Caco-2 (cell line): ENCODE measurements at regions not wholly inside any gene's neighbourhood (a gene's known extent, or its start where the extent isn't known, plus 50 kb on each side); places are given as distances from the start of the nearest gene placed in this dataset.
A peak's percentile ranks its signal among the peaks of the same experiment; 100 is the strongest.

Source experiments
- BruUV-seq: library from RNA; stranded (reverse); fragments of 400-500 nt; replicated peaks from 2 replicates; lab custom pipeline; 2021; lab: Mats Ljungman, UMichigan
- CTCF ChIA-PET: fragments of 300-600 bp; sonication (Branson Sonifier 250); formaldehyde crosslinking; loops from one replicate; lab custom pipeline; 2022; ENCODE audit warnings: antibody characterized with exemption; lab: Charles Lee
- POLR2A ChIA-PET: fragments of 300-600 bp; sonication (Branson Sonifier 250); formaldehyde crosslinking; loops from one replicate; lab custom pipeline; 2022; ENCODE audit warnings: antibody characterized with exemption; lab: Charles Lee
- DNase-seq, 2 experiments: peaks; one replicate each; pipeline versions ENCODE4 v3.0.0 to v3.0.0-alpha.2; 2020 to 2022
- H3K27me3 ChIP-seq: replicated peaks from 2 replicates; pipeline ENCODE4 v1.6.0; 2011; ENCODE audit warnings: low read length; ENCODE audit not compliant: control insufficient read depth, insufficient read depth
- H3K36me3 ChIP-seq: 2 replicates; pipeline ENCODE4 v1.5.1; 2011; ENCODE audit warnings: low read length; ENCODE audit not compliant: control insufficient read depth, insufficient read depth
- H3K4me1 ChIP-seq: fragments of 250-450 bp; sonication (Bioruptor Pico); 2 replicates; pipeline ENCODE4 v1.5.1; 2020; ENCODE audit warnings: mild to moderate bottlenecking
- H3K4me3 ChIP-seq: 2 replicates; pipeline ENCODE4 v1.5.1; 2011; ENCODE audit warnings: low read depth, mild to moderate bottlenecking, control low read depth, low read length
- H3K9me3 ChIP-seq: fragments of 250-450 bp; sonication (Bioruptor Pico); 2 replicates; pipeline ENCODE4 v1.5.1; 2020; ENCODE audit warnings: mild to moderate bottlenecking, moderate library complexity
- H3K27ac Mint-ChIP-seq: one replicate; pipeline ENCODE4 v1.8.0; 2022; ENCODE audit warnings: mixed read lengths; ENCODE audit not compliant: unreplicated experiment
- H3K27me3 Mint-ChIP-seq: one replicate; pipeline ENCODE4 v1.8.0; 2022; ENCODE audit warnings: mixed read lengths; ENCODE audit not compliant: insufficient read depth, unreplicated experiment
- H3K36me3 Mint-ChIP-seq: one replicate; pipeline ENCODE4 v1.8.0; 2022; ENCODE audit warnings: mild to moderate bottlenecking, mixed read lengths; ENCODE audit not compliant: insufficient read depth, unreplicated experiment
- H3K4me1 Mint-ChIP-seq: one replicate; pipeline ENCODE4 v1.8.0; 2022; ENCODE audit warnings: low read depth, mixed read lengths; ENCODE audit not compliant: unreplicated experiment
- H3K4me3 Mint-ChIP-seq: one replicate; pipeline ENCODE4 v1.8.0; 2022; ENCODE audit warnings: mild to moderate bottlenecking, moderate library complexity, mixed read lengths; ENCODE audit not compliant: unreplicated experiment
- H3K9me3 Mint-ChIP-seq: one replicate; pipeline ENCODE4 v1.8.0; 2022; ENCODE audit warnings: mixed read lengths; ENCODE audit not compliant: unreplicated experiment
- intact Hi-C: fragments of 100-400 bp; cut with micrococcal nuclease; formaldehyde crosslinking; loops from one replicate; pipeline ENCODE4 v1.10.0; 2022; ENCODE audit not compliant: unreplicated experiment
- TF ChIP-seq, protein P1 (sequence below), 2 experiments: fragments of 200-600 bp in 1 of 2; IDR thresholded peaks; 1 replicate in 1 of 2; 2 replicates in 1 of 2; pipeline versions ENCODE4 v1.5.1 to v1.8.0; 2011 to 2022; ENCODE audit warnings: antibody characterized with exemption in 1 of 2, control low read depth in 1 of 2, inconsistent platforms in 1 of 2, low read depth in 1 of 2, low read length in 1 of 2, mild to moderate bottlenecking in 1 of 2, moderate library complexity in 1 of 2; ENCODE audit not compliant: insufficient read depth in 1 of 2, severe bottlenecking in 1 of 2, unreplicated experiment in 1 of 2

DNA sequence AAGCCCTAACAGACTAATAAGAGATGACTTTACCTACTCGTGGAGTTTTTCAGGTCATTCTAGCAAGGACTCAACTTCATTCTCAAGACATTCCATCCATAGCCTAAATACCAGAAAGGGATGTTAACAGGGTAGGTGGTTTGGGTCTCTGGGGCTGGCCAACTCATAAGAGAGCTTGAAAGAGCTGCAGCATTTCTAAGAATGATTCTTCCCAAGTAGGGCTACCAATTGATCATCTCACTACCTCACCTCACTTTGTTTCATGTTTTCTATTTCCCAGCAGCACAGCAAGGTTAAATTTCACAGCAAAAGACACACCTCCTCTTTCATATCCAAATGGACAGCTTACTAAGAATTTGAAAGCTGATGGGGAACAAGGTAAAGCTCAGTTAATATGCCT, 614.8 kb upstream of the DIPK2B start:
- peaks cover 41% of the 10 kb centered on the region for H3K36me3 Mint-ChIP-seq

GRCh38 chrX:45811326-45811725, 610.6 kb upstream of the DIPK2B start:
- Mint-ChIP-seq H3K4me1 (peaks cover 24% of the 10 kb centered on the region), H3K27me3 (no peaks in the 10 kb centered on the region), H3K27ac (no peak overlapping the region)

More for the DNA sequence above, 614.8 kb upstream of the DIPK2B start:
- ChIA-PET POLR2A (no interaction called here), CTCF (no interaction called here)
- Histone ChIP-seq H3K9me3 (no peaks in the 10 kb centered on the region), H3K36me3 (no peaks in the 10 kb centered on the region; the same call in 1 of the 2 replicates), H3K4me1 (no peaks in the 10 kb centered on the region), H3K27me3 (no peaks in the 10 kb centered on the region), H3K4me3 (no peak overlapping the region)
- H3K27ac Mint-ChIP-seq: no peak overlapping the region
- BruUV-seq: no TSS peak
- H3K9me3 Mint-ChIP-seq: no peaks in the 10 kb centered on the region
- DNase-seq: no peak
- no peaks in the 10 kb centered on the region for H3K27me3 Mint-ChIP-seq
- no peaks in the 10 kb centered on the region for H3K4me1 Mint-ChIP-seq
- intact Hi-C loops: no loop called here
- TF ChIP-seq, protein P1, sequence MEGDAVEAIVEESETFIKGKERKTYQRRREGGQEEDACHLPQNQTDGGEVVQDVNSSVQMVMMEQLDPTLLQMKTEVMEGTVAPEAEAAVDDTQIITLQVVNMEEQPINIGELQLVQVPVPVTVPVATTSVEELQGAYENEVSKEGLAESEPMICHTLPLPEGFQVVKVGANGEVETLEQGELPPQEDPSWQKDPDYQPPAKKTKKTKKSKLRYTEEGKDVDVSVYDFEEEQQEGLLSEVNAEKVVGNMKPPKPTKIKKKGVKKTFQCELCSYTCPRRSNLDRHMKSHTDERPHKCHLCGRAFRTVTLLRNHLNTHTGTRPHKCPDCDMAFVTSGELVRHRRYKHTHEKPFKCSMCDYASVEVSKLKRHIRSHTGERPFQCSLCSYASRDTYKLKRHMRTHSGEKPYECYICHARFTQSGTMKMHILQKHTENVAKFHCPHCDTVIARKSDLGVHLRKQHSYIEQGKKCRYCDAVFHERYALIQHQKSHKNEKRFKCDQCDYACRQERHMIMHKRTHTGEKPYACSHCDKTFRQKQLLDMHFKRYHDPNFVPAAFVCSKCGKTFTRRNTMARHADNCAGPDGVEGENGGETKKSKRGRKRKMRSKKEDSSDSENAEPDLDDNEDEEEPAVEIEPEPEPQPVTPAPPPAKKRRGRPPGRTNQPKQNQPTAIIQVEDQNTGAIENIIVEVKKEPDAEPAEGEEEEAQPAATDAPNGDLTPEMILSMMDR (IDR thresholded peaks at IDR 0.05; ENCODE audit: insufficient read depth in 1 of 2, low read depth in 1 of 2, low read length in 1 of 2, severe bottlenecking in 1 of 2, unreplicated experiment in 1 of 2): no peak
- no peak overlapping the region for H3K4me3 Mint-ChIP-seq

DNA sequence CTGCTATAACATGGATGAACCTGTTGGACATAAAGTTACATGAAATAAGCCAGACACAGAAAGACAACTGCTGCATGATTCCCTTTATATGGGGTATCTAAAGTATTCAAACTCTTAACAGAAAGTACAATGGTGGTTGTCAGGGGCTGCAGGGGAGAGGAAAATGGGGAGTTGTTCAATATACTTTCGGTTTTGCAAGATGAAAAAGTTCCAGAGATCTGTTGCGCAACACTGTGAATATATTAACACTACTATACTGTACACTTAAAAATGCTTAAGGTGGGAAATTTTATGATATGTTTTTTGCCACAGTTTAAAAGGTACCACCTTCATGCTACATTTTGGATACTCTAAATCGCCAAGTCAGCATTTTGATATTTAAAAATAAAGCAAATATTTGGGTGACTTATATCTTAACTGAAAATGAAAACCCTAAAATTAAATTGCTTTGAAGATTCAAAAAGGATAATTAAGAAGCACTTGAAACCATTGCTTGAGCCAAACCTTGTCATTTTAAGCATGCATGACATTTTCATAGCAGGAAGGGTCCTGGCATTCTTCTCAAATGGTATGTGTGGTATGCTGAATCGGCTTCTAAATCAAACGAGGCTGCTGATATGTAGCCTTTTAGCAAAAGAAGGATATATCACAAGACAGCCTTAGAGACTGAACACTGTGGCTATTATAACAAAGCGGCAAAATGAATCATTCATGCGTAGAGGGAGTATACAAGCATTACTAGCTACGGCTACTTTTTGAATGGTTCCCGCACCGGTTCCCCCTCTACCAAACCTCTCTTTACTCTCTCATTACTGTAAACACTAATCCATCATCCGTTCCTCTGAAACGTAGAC, 607.1 kb upstream of the DIPK2B start:
- H3K4me1 Mint-ChIP-seq: peaks cover 24% of the 10 kb centered on the region
- H3K9me3 Mint-ChIP-seq: no peaks in the 10 kb centered on the region
- peaks cover 40% of the 10 kb centered on the region for H3K36me3 Mint-ChIP-seq
- Histone ChIP-seq H3K4me1 (peaks cover 19% of the 10 kb centered on the region), H3K27me3 (no peaks in the 10 kb centered on the region), H3K36me3 (no peaks in the 10 kb centered on the region), H3K9me3 (no peaks in the 10 kb centered on the region), H3K4me3 (no peak overlapping the region)
- ChIA-PET CTCF (no interaction called here), POLR2A (no interaction called here)
- no peaks in the 10 kb centered on the region for H3K27me3 Mint-ChIP-seq
- intact Hi-C loops: no loop called here
- H3K27ac Mint-ChIP-seq: peak overlapping the region; percentile 28
- BruUV-seq: no TSS peak
- no peak for DNase-seq
- TF ChIP-seq, protein P1 (IDR thresholded peaks at IDR 0.05; ENCODE audit: insufficient read depth in 1 of 2, low read depth in 1 of 2, low read length in 1 of 2, severe bottlenecking in 1 of 2, unreplicated experiment in 1 of 2): no peak
- H3K4me3 Mint-ChIP-seq: no peak overlapping the region

More at GRCh38 chrX:45811326-45811725, 610.6 kb upstream of the DIPK2B start:
- peaks cover 19% of the 10 kb centered on the region for H3K4me1 ChIP-seq
- H3K36me3 Mint-ChIP-seq: peaks cover 36% of the 10 kb centered on the region
- CTCF ChIA-PET: interaction anchor here (0.6 kb wide), 1 partner anchor 9 kb away, joined by 3 read pairs; no protein-coding TSS in a partner anchor
- POLR2A ChIA-PET: no interaction called here
- no peak overlapping the region for H3K4me3 Mint-ChIP-seq
- no TSS peak for BruUV-seq
- intact Hi-C loops: no loop called here
- DNase-seq: no peak
- no peak overlapping the region for H3K4me3 ChIP-seq
- H3K9me3 ChIP-seq: no peaks in the 10 kb centered on the region
- no peaks in the 10 kb centered on the region for H3K27me3 ChIP-seq
- TF ChIP-seq, protein P1 (IDR thresholded peaks at IDR 0.05; ENCODE audit: insufficient read depth in 1 of 2, low read depth in 1 of 2, low read length in 1 of 2, severe bottlenecking in 1 of 2, unreplicated experiment in 1 of 2): no peak
- no peaks in the 10 kb centered on the region for H3K9me3 Mint-ChIP-seq
- H3K36me3 ChIP-seq: no peaks in the 10 kb centered on the region
